HAP-1 (cell line): ENCODE measurements at regions not wholly inside any gene's neighbourhood (a gene's known extent, or its start where the extent isn't known, plus 50 kb on each side); places are given as distances from the start of the nearest gene placed in this dataset.
"Not testable (repeated sequence)": the region's sequence is repeated elsewhere in the genome, so short reads cannot be mapped to it uniquely, and the experiment has no call there.

ENCODE experiments used
- DNase-seq, 2 experiments: peaks; one replicate each; pipeline ENCODE4 v3.0.0-alpha.2; 2016 to 2020; ENCODE audit warnings: low spot score in 2 of 2
- H3K27me3 ChIP-seq: fragments of 250-450 bp; sonication (Bioruptor Pico); 2 replicates; pipeline ENCODE4 v1.5.1; 2020; ENCODE audit warnings: low read depth, mild to moderate bottlenecking, moderate library complexity
- H3K36me3 ChIP-seq: fragments of 250-450 bp; sonication (Bioruptor Pico); replicated peaks from 2 replicates; pipeline ENCODE4 v1.5.1; 2020; ENCODE audit warnings: mild to moderate bottlenecking
- H3K4me1 ChIP-seq: fragments of 250-450 bp; sonication (Bioruptor Pico); 2 replicates; pipeline ENCODE4 v1.5.1; 2020; ENCODE audit warnings: mild to moderate bottlenecking
- H3K4me3 ChIP-seq: fragments of 250-450 bp; sonication (Bioruptor Pico); 2 replicates; pipeline ENCODE4 v1.5.1; 2020; ENCODE audit warnings: mild to moderate bottlenecking, moderate library complexity
- H3K9me3 ChIP-seq: fragments of 250-450 bp; sonication (Bioruptor Pico); 2 replicates; pipeline ENCODE4 v1.5.1; 2020; ENCODE audit warnings: mild to moderate bottlenecking, moderate library complexity
- in situ Hi-C: fragments of 300-500 bp; cut with MboI; formaldehyde crosslinking; loops from 3 replicates; pipeline ENCODE4 v1.14.3; 2020; ENCODE audit warnings: low sequenced_read_pairs, inconsistent platforms, mixed read lengths

DNA sequence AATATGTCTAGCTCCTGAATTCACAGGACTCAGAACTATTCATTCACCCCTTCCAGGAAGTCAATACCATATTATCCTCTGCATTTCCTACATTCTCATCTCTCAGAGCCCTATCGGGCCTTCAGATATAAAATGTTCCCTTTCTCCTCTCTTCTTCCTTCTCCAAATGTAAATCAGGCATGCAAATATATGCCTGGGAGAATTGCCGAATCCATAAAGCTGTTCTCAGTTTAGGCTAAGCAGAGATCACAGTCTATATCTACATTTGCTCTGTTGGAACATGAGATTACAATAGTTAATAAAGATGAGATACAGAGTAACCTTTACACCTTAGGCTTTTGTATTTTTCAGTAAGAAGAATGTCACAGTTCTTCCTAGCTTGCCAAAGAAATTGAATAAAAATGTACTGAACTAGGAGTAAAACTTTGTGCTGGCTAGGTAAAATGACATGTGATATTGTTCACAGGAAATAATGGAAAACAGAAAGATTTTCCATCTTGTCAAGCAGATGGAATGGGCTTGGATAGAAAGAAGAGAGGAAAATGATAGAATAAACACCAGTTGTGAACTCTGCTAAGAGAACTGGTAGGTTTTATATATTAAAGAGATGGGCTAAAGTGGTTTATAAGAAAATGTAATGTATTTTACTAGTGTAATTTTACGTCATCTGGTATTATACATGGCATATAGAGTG lies 161.5 kb downstream of the NRIP1 start:
- no peaks in the 10 kb centered on the region for H3K9me3 ChIP-seq
- in situ Hi-C loops = no loop called here
- H3K4me1 ChIP-seq = no peaks in the 10 kb centered on the region
- no peak for DNase-seq
- no peaks in the 10 kb centered on the region for H3K27me3 ChIP-seq
- H3K4me3 ChIP-seq = no peak overlapping the region
- no peaks in the 10 kb centered on the region for H3K36me3 ChIP-seq

GRCh38 chr21:14901482-14901958 lies 163.3 kb downstream of the NRIP1 start:
- in situ Hi-C loops = no loop called here
- Histone ChIP-seq H3K4me1 (no peaks in the 10 kb centered on the region), H3K36me3 (no peaks in the 10 kb centered on the region), H3K4me3 (no peak overlapping the region), H3K9me3 (no peaks in the 10 kb centered on the region), H3K27me3 (no peaks in the 10 kb centered on the region)
- no peak for DNase-seq

GRCh38 chr21:14900611-14901010 lies 164.2 kb downstream of the NRIP1 start:
- no peaks in the 10 kb centered on the region for H3K36me3 ChIP-seq
- in situ Hi-C loops = no loop called here
- no peaks in the 10 kb centered on the region for H3K9me3 ChIP-seq
- H3K4me3 ChIP-seq = no peak overlapping the region
- no peak for DNase-seq
- no peaks in the 10 kb centered on the region for H3K27me3 ChIP-seq
- H3K4me1 ChIP-seq = no peaks in the 10 kb centered on the region

DNA sequence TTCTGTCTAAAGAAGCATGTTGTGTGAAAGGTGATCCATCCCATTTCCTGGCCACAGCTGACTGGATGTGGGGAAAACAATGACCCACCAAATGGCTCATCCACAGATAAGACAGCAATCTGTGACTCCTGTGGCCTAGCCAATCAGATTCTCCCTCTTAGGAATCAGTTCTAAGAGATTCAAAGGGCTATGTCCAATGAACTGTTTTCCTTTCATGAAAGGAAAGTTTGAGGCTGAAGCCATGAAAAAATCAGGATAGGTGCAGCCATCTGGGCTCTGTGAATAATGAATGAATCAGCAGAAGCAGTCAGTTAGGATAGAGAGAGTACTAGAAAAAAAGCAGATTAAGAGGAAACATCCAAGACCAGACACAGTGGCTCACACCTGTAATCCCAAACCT lies 164.7 kb downstream of the NRIP1 start:
- in situ Hi-C loops = no loop called here
- Histone ChIP-seq H3K4me3 (no peak overlapping the region), H3K36me3 (no peaks in the 10 kb centered on the region), H3K4me1 (no peaks in the 10 kb centered on the region), H3K9me3 (no peaks in the 10 kb centered on the region), H3K27me3 (no peaks in the 10 kb centered on the region)
- no peak for DNase-seq

DNA sequence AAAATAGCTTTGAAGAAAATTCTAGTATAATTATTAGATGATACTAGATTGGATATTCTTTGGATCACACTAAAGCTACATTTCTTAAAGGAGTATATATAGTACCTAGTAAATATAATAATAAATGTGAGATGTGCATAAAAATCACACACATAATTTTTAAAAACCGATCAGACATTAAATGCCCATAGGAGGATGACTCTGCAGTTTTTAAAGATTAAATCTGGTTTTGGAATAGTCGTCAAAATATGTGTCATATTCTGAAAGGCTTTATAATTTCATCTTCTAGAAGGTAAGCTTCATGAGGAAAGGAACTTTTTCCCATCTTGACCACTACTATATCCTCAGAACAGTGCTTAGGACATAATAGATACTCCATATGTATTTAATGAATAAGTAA lies 169.0 kb downstream of the NRIP1 start:
- in situ Hi-C loops = no loop called here
- Histone ChIP-seq H3K9me3 (no peaks in the 10 kb centered on the region), H3K4me3 (no peak overlapping the region), H3K4me1 (no peaks in the 10 kb centered on the region), H3K27me3 (no peaks in the 10 kb centered on the region), H3K36me3 (no peaks in the 10 kb centered on the region)
- DNase-seq = no peak

DNA sequence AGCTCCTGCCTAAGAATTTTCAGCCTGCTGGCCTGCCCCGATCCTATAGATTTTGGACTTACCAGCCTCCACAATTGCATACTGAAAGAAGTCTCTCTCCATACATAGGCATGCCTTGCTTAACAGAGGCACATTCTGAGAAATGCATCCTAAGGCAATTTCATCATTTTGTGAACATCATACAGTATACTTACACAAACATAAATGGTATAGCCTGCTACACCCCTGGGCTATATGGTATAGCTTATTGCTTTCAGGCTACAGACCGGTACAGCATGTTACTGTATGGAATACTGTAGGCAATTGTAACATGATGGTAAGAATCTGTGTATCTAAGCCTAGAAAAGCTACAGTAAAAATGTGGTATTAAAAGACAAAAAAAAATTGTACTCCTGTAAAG lies 174.7 kb downstream of the NRIP1 start:
- in situ Hi-C loops = no loop called here
- Histone ChIP-seq H3K27me3 (no peaks in the 10 kb centered on the region), H3K36me3 (no peaks in the 10 kb centered on the region), H3K4me3 (no peak overlapping the region), H3K4me1 (no peaks in the 10 kb centered on the region), H3K9me3 (no peaks in the 10 kb centered on the region)
- no peak for DNase-seq

DNA sequence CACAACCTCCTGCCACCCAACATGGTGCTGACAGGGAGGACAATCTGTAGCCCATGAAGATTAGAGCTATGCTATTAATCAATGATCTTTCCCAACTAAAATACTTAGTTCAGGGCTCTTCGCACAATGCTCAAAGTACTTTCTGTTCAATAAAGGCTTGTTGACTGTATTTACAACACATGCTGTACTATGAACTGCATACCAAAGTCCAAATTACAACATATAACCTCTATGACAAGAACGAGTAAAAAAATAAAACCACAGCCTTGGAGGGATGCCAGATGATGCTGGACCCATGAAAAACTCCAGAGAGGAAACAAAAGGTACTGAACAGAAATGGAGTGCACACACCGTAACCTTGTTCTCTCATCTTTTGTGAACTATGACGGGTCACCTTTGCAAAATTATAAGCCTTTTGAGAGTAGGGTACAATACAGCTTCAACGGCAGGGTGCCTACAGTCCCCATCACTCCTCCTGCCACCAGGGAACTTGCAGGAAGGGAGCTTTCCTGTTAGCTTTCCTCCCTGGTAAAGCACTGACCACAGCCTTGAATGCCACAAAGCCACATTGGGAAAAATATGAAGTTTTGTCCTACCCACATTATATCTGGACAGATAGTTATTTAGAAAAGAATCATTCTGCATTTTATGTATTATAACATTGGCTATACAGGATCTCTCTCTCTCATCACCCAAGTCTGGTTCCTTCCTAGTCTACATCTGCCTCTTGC lies 175.6 kb downstream of the NRIP1 start:
- DNase-seq = no peak
- H3K4me3 ChIP-seq = no peak overlapping the region
- H3K27me3 ChIP-seq = no peaks in the 10 kb centered on the region
- in situ Hi-C loops = no loop called here
- no peaks in the 10 kb centered on the region for H3K9me3 ChIP-seq
- no peaks in the 10 kb centered on the region for H3K36me3 ChIP-seq
- H3K4me1 ChIP-seq = no peaks in the 10 kb centered on the region

DNA sequence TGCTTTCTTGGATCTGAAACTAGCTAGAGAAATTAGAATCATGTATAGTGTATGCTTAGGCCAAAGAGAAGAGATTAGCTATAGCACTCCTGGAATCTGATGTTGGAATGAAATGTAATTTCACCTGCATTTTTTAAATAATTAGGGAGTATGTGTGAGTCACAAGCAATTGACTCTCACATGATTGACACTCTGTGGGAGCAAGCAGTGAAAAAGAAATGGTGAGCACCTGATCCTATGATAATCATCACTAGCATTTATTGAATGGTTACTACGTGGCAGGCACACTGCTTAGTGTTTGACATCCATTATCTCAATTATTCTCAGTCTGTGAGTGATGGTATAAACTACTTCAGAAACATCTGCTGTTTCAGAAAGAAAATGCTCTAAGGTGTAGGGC lies 176.6 kb downstream of the NRIP1 start:
- Histone ChIP-seq H3K36me3 (no peaks in the 10 kb centered on the region), H3K4me3 (no peak overlapping the region), H3K9me3 (no peaks in the 10 kb centered on the region), H3K27me3 (no peaks in the 10 kb centered on the region), H3K4me1 (no peaks in the 10 kb centered on the region)
- in situ Hi-C loops = no loop called here
- DNase-seq = no peak

GRCh38 chr21:14886001-14886400 lies 178.8 kb downstream of the NRIP1 start:
- in situ Hi-C loops = no loop called here
- no peak overlapping the region for H3K4me3 ChIP-seq
- no peaks in the 10 kb centered on the region for H3K27me3 ChIP-seq
- no peaks in the 10 kb centered on the region for H3K36me3 ChIP-seq
- no peaks in the 10 kb centered on the region for H3K4me1 ChIP-seq
- H3K9me3 ChIP-seq = no peaks in the 10 kb centered on the region
- no peak for DNase-seq

DNA sequence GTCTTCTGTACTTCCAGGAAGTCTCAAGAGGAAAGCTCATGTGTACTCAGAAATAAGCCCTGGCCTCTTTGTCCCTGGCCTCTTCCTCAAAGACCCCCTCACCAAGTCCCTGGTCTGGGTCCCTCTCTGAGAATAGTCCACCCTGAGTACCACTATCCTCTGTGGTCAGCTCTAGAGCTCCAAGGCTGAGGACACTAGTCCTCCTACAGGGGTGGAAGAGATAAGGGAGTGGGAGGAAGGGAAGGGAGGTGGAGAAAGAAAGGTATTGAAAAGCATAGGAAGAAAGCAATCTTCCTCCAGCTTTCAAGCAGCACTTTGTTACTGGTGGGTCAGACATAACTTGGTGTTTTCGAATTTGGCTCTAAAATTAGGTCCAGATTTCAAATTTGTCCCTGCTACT lies 181.4 kb downstream of the NRIP1 start:
- Histone ChIP-seq H3K4me3 (no peak overlapping the region), H3K9me3 (no peaks in the 10 kb centered on the region), H3K27me3 (no peaks in the 10 kb centered on the region), H3K36me3 (no peaks in the 10 kb centered on the region), H3K4me1 (no peaks in the 10 kb centered on the region)
- no peak for DNase-seq
- in situ Hi-C loops = no loop called here

GRCh38 chr21:14882545-14882944 lies 182.3 kb downstream of the NRIP1 start:
- in situ Hi-C loops, H3K4me1 ChIP-seq, DNase-seq, H3K36me3 ChIP-seq, H3K27me3 ChIP-seq, H3K4me3 ChIP-seq, H3K9me3 ChIP-seq: not testable (repeated sequence)

GRCh38 chr21:14881863-14882499 lies 182.8 kb downstream of the NRIP1 start:
- Histone ChIP-seq H3K4me1 (no peaks in the 10 kb centered on the region), H3K27me3 (no peaks in the 10 kb centered on the region), H3K9me3 (no peaks in the 10 kb centered on the region), H3K36me3 (no peaks in the 10 kb centered on the region), H3K4me3 (no peak overlapping the region)
- in situ Hi-C loops = no loop called here
- no peak for DNase-seq

- Histone ChIP-seq H3K4me1 (no peaks in the 10 kb centered on the region), H3K27me3 (no peaks in the 10 kb centered on the region), H3K4me3 (no peak overlapping the region), H3K9me3 (no peaks in the 10 kb centered on the region), H3K36me3 (no peaks in the 10 kb centered on the region)
- DNase-seq = no peak
- in situ Hi-C loops = no loop called here
These were observed 183.9 kb downstream of the NRIP1 start for GRCh38 chr21:14880922-14881321.

GRCh38 chr21:14879458-14879857 lies 185.3 kb downstream of the NRIP1 start:
- Histone ChIP-seq H3K36me3 (no peaks in the 10 kb centered on the region), H3K27me3 (no peaks in the 10 kb centered on the region), H3K4me1 (no peaks in the 10 kb centered on the region), H3K9me3 (no peaks in the 10 kb centered on the region), H3K4me3 (no peak overlapping the region)
- in situ Hi-C loops = no loop called here
- no peak for DNase-seq
